Mesodermal cell (in vitro differentiated cells): ENCODE measurements at regions not wholly inside any gene's neighbourhood (a gene's known extent, or its start where the extent isn't known, plus 50 kb on each side); places are given as distances from the start of the nearest gene placed in this dataset.

Experiments used
- H3K27ac ChIP-seq: 2 replicates; pipeline ENCODE4 v1.7.0; 2013; ENCODE audit warnings: mild to moderate bottlenecking, low read depth, low read length, moderate library complexity; ENCODE audit not compliant: severe bottlenecking
- H3K36me3 ChIP-seq: 2 replicates; pipeline ENCODE4 v1.7.1; 2013; ENCODE audit warnings: mild to moderate bottlenecking, low read length, moderate library complexity; ENCODE audit not compliant: control insufficient read depth, insufficient read depth
- H3K4me1 ChIP-seq: one replicate; pipeline ENCODE4 v1.7.1; 2013; ENCODE audit warnings: mild to moderate bottlenecking, low read length; ENCODE audit not compliant: insufficient read depth, control insufficient read depth, poor library complexity, severe bottlenecking
- H3K4me3 ChIP-seq: 2 replicates; pipeline ENCODE4 v1.7.0; 2013; ENCODE audit warnings: low read length, control low read depth, mild to moderate bottlenecking; ENCODE audit not compliant: insufficient read depth, poor library complexity, severe bottlenecking; ENCODE audit errors: extremely low read depth
- H3K9me3 ChIP-seq: 2 replicates; pipeline ENCODE4 v1.7.1; 2013; ENCODE audit warnings: mild to moderate bottlenecking, low read length, moderate library complexity; ENCODE audit not compliant: control insufficient read depth
- WGBS, 2 experiments: methylation state at CpG; one replicate each; pipeline ENCODE4 v1.1.5; 2013; ENCODE audit warnings: missing lambda C conversion rate in 2 of 2; ENCODE audit not compliant: insufficient coverage in 2 of 2; 5-methylcytosine and 5-hydroxymethylcytosine counted together

- Histone ChIP-seq H3K4me3 (no peak overlapping the region), H3K4me1 (no peaks in the 10 kb centered on the region), H3K9me3 (no peaks in the 10 kb centered on the region), H3K36me3 (no peaks in the 10 kb centered on the region), H3K27ac (no peak overlapping the region)
- 80 to 88% methylated on average over 3 of the region's 3 CpGs for WGBS, 2 experiments
These were observed 1002.2 kb upstream of the FLRT2 start for GRCh38 chr14:84527706-84528105.

DNA sequence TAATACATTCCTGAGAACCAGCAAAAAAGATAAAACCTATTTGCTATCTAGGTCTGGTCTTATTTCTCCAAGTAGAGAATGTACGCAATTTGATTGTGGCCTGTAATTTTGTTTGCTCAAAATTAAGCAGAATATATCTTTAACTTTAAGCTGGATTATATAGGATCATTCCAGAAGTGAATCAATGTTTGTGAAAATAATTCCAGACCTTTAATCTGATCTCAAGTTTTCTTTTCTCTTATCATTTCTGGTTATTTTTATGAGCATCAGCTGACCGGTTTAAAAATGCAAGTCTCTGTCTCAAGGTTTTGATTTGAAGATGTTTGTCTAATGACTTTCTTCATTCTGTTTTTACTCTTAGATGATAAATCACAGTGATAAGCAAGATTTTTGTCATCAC is 997.9 kb upstream of the FLRT2 start:
- Histone ChIP-seq H3K27ac (no peak overlapping the region), H3K36me3 (no peaks in the 10 kb centered on the region), H3K4me1 (no peaks in the 10 kb centered on the region), H3K4me3 (no peak overlapping the region), H3K9me3 (no peaks in the 10 kb centered on the region)
- no CpG with 5 or more reads among the region's 2 CpGs for WGBS, 2 experiments

DNA sequence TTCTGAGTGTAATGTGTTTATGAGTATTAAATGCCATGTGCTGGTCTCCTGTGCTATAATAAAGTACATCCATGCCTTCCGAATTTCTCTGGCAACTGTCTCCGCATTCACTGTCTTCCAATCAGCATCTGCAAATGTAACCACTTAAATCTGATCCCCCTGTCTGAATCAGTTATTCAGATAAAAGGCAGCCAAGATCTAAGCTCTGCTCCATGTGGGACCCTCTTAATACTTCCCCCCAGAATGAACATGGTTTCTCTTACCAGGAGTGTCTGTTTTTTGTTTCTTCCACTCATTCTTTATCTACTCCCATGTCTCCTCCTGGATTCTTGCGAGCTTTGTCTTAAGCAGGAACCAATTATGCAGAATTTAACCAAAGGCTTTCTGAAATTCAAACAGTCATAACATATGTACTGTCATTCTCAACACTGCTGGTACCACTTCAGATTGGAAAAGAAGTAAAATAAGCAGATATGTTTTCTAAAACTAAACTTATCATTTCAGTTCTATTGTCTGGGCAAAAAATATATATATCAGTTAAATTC is 996.7 kb upstream of the FLRT2 start:
- H3K9me3 ChIP-seq = no peaks in the 10 kb centered on the region
- H3K36me3 ChIP-seq = no peaks in the 10 kb centered on the region
- 81 to 87% methylated on average over 2 to 3 of the region's 3 CpGs for WGBS, 2 experiments
- no peaks in the 10 kb centered on the region for H3K4me1 ChIP-seq
- no peak overlapping the region for H3K27ac ChIP-seq
- no peak overlapping the region for H3K4me3 ChIP-seq

DNA sequence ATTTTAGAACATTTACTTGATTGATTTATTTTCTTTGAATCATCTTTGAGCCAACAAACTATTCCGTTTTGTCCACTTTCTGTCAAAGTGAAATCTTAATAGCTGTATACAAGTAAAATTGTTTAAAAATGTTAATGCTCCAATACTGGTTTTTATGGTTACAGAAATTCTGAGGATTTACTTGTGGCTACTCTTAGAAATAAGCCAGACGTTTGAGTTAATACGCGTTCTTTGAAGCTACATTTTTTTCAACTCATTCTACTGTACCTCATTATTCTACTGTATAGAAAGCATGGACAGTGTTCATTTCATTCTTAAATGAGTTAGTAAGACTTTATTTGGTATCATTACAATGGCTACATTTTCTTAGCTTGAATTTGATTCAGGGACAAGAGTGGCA is 996.2 kb upstream of the FLRT2 start:
- 67% methylated on average over 1 of the region's 4 CpGs; no CpG with 5 or more reads in 1 of the 2 experiments for WGBS, 2 experiments
- Histone ChIP-seq H3K4me1 (no peaks in the 10 kb centered on the region), H3K4me3 (no peak overlapping the region), H3K27ac (no peak overlapping the region), H3K36me3 (no peaks in the 10 kb centered on the region), H3K9me3 (no peaks in the 10 kb centered on the region)

DNA sequence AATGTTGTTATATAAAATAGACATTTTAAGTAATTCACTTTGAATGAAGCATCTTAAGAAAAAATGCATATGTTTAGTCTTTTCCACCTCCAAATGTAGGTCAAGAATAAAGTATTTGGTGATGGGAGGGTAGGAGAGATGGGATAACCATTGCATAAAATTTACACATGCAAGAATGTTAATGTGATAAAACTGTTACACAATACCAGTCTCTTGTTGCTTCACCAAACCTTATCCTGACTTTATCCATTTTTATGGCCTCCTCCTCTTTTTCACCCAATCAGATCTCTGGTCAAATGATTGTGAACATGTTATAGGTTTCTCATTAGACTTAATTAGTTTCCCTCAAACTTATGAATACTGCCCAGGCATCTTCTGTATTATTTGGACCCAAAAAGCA is 994.5 kb upstream of the FLRT2 start:
- no peak overlapping the region for H3K4me3 ChIP-seq
- no peaks in the 10 kb centered on the region for H3K36me3 ChIP-seq
- H3K27ac ChIP-seq = no peak overlapping the region
- no peaks in the 10 kb centered on the region for H3K4me1 ChIP-seq
- H3K9me3 ChIP-seq = no peaks in the 10 kb centered on the region

DNA sequence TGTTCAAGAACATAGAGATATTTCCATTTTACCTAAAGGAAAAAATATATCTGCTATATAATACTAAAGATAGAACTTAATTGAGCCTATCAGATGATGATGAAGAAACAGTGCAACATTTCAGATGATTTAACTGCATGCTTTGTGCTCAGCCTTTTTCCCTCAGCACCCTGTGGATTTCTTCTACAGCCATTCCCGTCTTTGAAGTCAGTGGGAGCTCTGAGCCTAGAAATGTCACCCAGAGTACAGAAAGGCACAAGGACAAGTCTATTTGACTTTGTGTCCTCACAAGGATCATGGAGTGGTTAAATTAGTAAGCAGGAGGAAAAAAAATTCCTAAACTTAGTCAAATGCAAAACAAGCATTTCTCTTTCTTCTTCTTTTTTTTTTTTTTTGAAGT is 994.0 kb upstream of the FLRT2 start:
- Histone ChIP-seq H3K4me1 (no peaks in the 10 kb centered on the region), H3K36me3 (no peaks in the 10 kb centered on the region), H3K27ac (no peak overlapping the region), H3K4me3 (no peak overlapping the region), H3K9me3 (no peaks in the 10 kb centered on the region)
- WGBS, 2 experiments = no CpG with 5 or more reads among the region's 1 CpG

DNA sequence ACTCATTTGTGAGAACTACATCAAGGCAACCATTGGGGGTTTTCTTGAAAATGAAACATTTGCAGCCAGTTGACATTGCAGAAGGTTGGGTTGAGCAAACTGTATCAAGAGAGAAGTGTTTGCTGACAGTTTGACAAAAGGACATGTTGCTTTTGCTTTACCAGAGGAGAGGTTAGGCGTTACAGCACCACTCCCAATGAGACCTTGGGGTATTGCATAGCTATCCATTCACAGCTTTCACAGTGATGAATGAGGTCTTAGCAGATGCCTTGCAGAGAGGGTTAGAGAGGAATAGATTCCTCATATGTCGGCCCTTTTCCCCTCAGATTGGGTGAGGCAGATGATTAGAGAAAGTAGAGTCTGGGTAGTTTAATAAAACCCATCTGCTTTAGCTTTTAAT is 988.9 kb upstream of the FLRT2 start:
- no CpG with 5 or more reads among the region's 2 CpGs for WGBS, 2 experiments
- H3K9me3 ChIP-seq = no peaks in the 10 kb centered on the region
- no peak overlapping the region for H3K4me3 ChIP-seq
- H3K27ac ChIP-seq = no peak overlapping the region
- H3K4me1 ChIP-seq = no peaks in the 10 kb centered on the region
- no peaks in the 10 kb centered on the region for H3K36me3 ChIP-seq

DNA sequence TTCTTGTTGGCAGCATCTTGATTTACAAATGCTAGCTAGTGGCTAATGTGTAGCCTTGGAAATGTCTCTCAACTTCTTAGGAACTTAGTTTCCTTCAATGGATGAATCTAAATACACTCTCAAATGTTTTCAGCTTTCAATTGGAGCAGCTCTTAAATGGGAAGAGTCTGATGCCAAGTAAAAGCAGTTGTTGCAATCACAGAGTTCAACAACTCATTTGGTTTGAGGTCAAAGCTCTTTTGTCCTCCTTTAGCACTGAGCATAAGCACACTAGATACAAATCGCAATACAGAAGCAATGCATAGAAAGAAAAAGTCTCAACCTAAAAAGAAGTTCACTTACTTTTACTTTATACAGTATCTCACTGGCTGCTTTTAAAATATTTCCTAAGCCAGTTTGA is 986.1 kb upstream of the FLRT2 start:
- H3K9me3 ChIP-seq = no peaks in the 10 kb centered on the region
- H3K4me3 ChIP-seq = no peak overlapping the region
- 86 to 100% methylated on average over 1 of the region's 1 CpG for WGBS, 2 experiments
- no peaks in the 10 kb centered on the region for H3K36me3 ChIP-seq
- no peak overlapping the region for H3K27ac ChIP-seq
- H3K4me1 ChIP-seq = no peaks in the 10 kb centered on the region

DNA sequence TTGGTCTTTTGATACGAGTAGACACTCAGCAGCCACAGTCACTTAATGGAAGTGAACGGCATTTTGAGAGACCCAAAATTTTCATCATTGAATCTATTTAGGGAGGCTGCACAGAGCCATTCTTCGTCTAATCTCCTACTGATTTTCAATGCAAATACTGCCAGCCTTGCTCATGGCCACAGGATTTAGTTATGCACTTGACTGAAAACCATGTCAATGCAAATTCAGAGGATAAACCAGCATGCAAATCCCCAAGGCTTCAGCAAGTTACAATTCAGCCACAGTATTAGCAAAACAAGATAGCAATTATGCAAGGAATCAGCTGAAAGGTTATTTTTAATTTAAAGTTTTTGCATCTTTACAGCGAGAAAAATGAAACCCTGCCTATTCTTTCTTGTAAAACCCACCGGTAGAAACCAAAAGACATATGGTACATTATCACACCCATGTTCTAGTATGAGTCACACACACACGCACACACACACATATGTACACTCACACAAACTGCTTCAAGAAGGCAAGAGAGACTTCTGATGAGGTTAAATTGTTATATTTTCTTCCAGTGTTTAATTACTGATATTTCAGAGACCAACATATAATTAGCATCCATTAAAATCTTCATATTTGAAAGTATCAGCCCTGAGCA is 985.3 kb upstream of the FLRT2 start:
- Histone ChIP-seq H3K4me1 (no peaks in the 10 kb centered on the region), H3K9me3 (no peaks in the 10 kb centered on the region)

DNA sequence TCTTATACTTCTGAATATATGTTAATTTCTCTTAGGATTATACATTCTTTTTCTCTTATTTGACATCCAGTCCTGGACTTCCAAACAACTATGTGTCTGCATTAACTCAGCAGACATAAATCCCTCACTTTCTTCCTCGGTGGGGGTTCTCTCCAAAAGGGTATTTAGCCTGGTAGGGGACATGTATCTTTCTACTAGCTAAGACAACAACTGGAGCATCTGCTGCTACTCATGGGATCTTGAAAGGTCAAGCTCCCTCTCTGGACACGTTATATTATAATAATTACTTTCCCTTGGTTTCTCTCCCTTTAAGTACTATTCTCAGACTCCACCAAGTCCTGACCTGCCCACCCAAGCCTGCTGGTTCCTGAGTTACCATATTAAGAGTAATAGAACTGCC is 983.7 kb upstream of the FLRT2 start:
- Histone ChIP-seq H3K9me3 (no peaks in the 10 kb centered on the region), H3K27ac (no peak overlapping the region), H3K4me1 (no peaks in the 10 kb centered on the region), H3K4me3 (no peak overlapping the region), H3K36me3 (no peaks in the 10 kb centered on the region)
- WGBS, 2 experiments = 100% methylated on average over 1 of the region's 2 CpGs; no CpG with 5 or more reads in 1 of the 2 experiments

More for the DNA sequence above, 985.3 kb upstream of the FLRT2 start:
- H3K4me3 ChIP-seq = no peak overlapping the region
- 71 to 76% methylated on average over 2 to 4 of the region's 6 CpGs for WGBS, 2 experiments
- no peaks in the 10 kb centered on the region for H3K36me3 ChIP-seq
- H3K27ac ChIP-seq = no peak overlapping the region

GRCh38 chr14:84554136-84554535 is 975.8 kb upstream of the FLRT2 start:
- Histone ChIP-seq H3K36me3 (no peaks in the 10 kb centered on the region), H3K4me3 (no peak overlapping the region)
- WGBS, 2 experiments = 92% methylated on average over 2 of the region's 3 CpGs; no CpG with 5 or more reads in 1 of the 2 experiments

More at GRCh38 chr14:84554136-84554535, 975.8 kb upstream of the FLRT2 start:
- H3K27ac ChIP-seq = no peak overlapping the region
- no peaks in the 10 kb centered on the region for H3K4me1 ChIP-seq
- peaks cover 9% of the 10 kb centered on the region for H3K9me3 ChIP-seq
